Brain microvascular endothelial cell (primary cell): ENCODE measurements at regions not wholly inside any gene's neighbourhood (a gene's known extent, or its start where the extent isn't known, plus 50 kb on each side); places are given as distances from the start of the nearest gene placed in this dataset.
"Not testable (repeated sequence)": the region's sequence is repeated elsewhere in the genome, so short reads cannot be mapped to it uniquely, and the experiment has no call there.

Experiments used
- DNase-seq: peaks from one replicate; pipeline ENCODE4 v3.0.0-alpha.2; 2020
- H3K27ac ChIP-seq: fragments of 250-450 bp; sonication (Bioruptor Pico); 2 replicates; pipeline ENCODE4 v1.5.1; 2020; ENCODE audit warnings: mild to moderate bottlenecking, moderate library complexity
- H3K27me3 ChIP-seq: fragments of 250-450 bp; sonication (Bioruptor Pico); replicated peaks from 2 replicates; pipeline ENCODE4 v1.5.1; 2020; ENCODE audit warnings: mild to moderate bottlenecking
- H3K36me3 ChIP-seq: fragments of 250-450 bp; sonication (Bioruptor Pico); replicated peaks from 2 replicates; pipeline ENCODE4 v1.5.1; 2020; ENCODE audit warnings: mild to moderate bottlenecking
- H3K4me3 ChIP-seq: 2 replicates; pipeline ENCODE4 v1.5.1; 2011; ENCODE audit warnings: low read depth, mild to moderate bottlenecking, control low read depth, low read length, moderate library complexity
- in situ Hi-C: cut with HindIII; loops from 2 replicates; pipeline ENCODE4 v1.10.0; 2017; ENCODE audit warnings: low sequenced_read_pairs, low pct_ligation_motif_present
- TF ChIP-seq, protein P1 (sequence below): IDR thresholded peaks from 2 replicates; pipeline ENCODE4 v1.5.1; 2011; ENCODE audit warnings: low read depth, mild to moderate bottlenecking, moderate library complexity, low read length, control low read depth, inconsistent platforms; ENCODE audit errors: missing control alignments

- Histone ChIP-seq H3K27me3 (peaks cover 36% of the 10 kb centered on the region), H3K4me3 (no peak overlapping the region), H3K36me3 (no peaks in the 10 kb centered on the region), H3K27ac (no peak overlapping the region)
- in situ Hi-C loops = no loop called here
- TF ChIP-seq, protein P1, sequence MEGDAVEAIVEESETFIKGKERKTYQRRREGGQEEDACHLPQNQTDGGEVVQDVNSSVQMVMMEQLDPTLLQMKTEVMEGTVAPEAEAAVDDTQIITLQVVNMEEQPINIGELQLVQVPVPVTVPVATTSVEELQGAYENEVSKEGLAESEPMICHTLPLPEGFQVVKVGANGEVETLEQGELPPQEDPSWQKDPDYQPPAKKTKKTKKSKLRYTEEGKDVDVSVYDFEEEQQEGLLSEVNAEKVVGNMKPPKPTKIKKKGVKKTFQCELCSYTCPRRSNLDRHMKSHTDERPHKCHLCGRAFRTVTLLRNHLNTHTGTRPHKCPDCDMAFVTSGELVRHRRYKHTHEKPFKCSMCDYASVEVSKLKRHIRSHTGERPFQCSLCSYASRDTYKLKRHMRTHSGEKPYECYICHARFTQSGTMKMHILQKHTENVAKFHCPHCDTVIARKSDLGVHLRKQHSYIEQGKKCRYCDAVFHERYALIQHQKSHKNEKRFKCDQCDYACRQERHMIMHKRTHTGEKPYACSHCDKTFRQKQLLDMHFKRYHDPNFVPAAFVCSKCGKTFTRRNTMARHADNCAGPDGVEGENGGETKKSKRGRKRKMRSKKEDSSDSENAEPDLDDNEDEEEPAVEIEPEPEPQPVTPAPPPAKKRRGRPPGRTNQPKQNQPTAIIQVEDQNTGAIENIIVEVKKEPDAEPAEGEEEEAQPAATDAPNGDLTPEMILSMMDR = no peak
- no peak for DNase-seq
These were observed 220.8 kb downstream of the RPLP1 start for GRCh38 chr15:69673291-69673881.

GRCh38 chr15:69675731-69676130 lies 223.1 kb downstream of the RPLP1 start:
- peaks cover 36% of the 10 kb centered on the region for H3K27me3 ChIP-seq
- H3K4me3 ChIP-seq = no peak overlapping the region
- TF ChIP-seq, protein P1 = no peak
- H3K36me3 ChIP-seq = no peaks in the 10 kb centered on the region
- no peak overlapping the region for H3K27ac ChIP-seq
- in situ Hi-C loops = no loop called here
- no peak for DNase-seq

GRCh38 chr15:69677403-69677802 lies 224.8 kb downstream of the RPLP1 start:
- no peak overlapping the region for H3K4me3 ChIP-seq
- no peak overlapping the region for H3K27ac ChIP-seq
- H3K36me3 ChIP-seq = no peaks in the 10 kb centered on the region
- no peak for DNase-seq
- H3K27me3 ChIP-seq = peaks cover 36% of the 10 kb centered on the region
- TF ChIP-seq, protein P1 = no peak
- in situ Hi-C loops = no loop called here

- H3K4me3 ChIP-seq = no peak overlapping the region
- peaks cover 25% of the 10 kb centered on the region for H3K27me3 ChIP-seq
- no peak for DNase-seq
- in situ Hi-C loops = no loop called here
- TF ChIP-seq, protein P1 = no peak
- H3K36me3 ChIP-seq = no peaks in the 10 kb centered on the region
- H3K27ac ChIP-seq = no peak overlapping the region
These were observed 227.1 kb downstream of the RPLP1 start for GRCh38 chr15:69679623-69680228.

DNA sequence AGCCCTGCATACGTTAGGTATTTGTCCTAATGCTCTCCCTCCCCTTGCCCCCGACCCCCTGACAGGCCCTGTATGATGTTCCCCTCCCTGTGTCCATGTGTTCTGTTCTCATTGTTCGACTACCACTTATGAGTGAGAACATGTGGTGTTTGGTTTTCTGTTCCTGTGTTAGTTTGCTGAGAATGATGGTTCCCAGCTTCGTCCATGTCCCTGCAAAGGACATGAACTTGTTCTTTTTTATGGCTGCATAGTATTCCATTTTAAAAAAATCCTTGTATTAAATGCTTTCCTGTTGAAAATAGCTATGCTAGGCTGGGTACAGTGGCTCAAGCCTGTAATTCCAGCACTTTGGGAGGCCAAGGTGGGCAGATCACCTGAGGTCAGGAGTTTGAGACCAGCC lies 232.2 kb downstream of the RPLP1 start:
- H3K27me3 ChIP-seq, H3K36me3 ChIP-seq, in situ Hi-C loops, DNase-seq, H3K27ac ChIP-seq, H3K4me3 ChIP-seq: not testable (repeated sequence)

- no peaks in the 10 kb centered on the region for H3K27me3 ChIP-seq
These were observed 233.2 kb downstream of the RPLP1 start for GRCh38 chr15:69685512-69686452.

More at GRCh38 chr15:69685512-69686452, 233.2 kb downstream of the RPLP1 start:
- Histone ChIP-seq H3K27ac (no peak overlapping the region), H3K36me3 (no peaks in the 10 kb centered on the region), H3K4me3 (no peak overlapping the region)
- DNase-seq = no peak
- TF ChIP-seq, protein P1 = no peak
- in situ Hi-C loops = no loop called here
